Cardiac fibroblast (primary cell): ENCODE measurements at regions not wholly inside any gene's neighbourhood (a gene's known extent, or its start where the extent isn't known, plus 50 kb on each side); places are given as distances from the start of the nearest gene placed in this dataset.
A peak's percentile ranks its signal among the peaks of the same experiment; 100 is the strongest.

Experiments
- DNase-seq, 2 donors: peaks; one replicate each; pipeline versions ENCODE4 v3.0.0 to v3.0.0-alpha.2; 2010; ENCODE audit warnings: low read depth in 2 of 2
- H3K4me3 ChIP-seq, 2 donors: replicated peaks in 1 of 2; 1 replicate in 1 of 2; 2 replicates in 1 of 2; pipeline ENCODE4 v1.5.1; 2011; ENCODE audit warnings: low read depth in 2 of 2, low read length in 2 of 2, mild to moderate bottlenecking in 2 of 2, moderate library complexity in 1 of 2
- CTCF ChIP-seq: IDR thresholded peaks from one replicate; pipeline ENCODE4 v1.5.1; 2011; ENCODE audit warnings: low read depth, mild to moderate bottlenecking, low read length, inconsistent platforms

- DNase-seq, result no peak
- no peak for TF ChIP-seq CTCF
- no peak overlapping the region for H3K4me3 ChIP-seq
Observed at GRCh38 chr5:54927097-54927746, 58.2 kb downstream of the ESM1 start.

GRCh38 chr5:54924487-54924886 is 60.9 kb downstream of the ESM1 start:
- H3K4me3 ChIP-seq, result no peak overlapping the region
- TF ChIP-seq CTCF, result no peak
- no peak for DNase-seq

GRCh38 chr5:54917323-54917722 is 68.1 kb downstream of the ESM1 start:
- no peak for DNase-seq

GRCh38 chr5:54915466-54916027 is 69.8 kb downstream of the ESM1 start:
- TF ChIP-seq CTCF, result no peak
- no peak for DNase-seq
- H3K4me3 ChIP-seq, result no peak overlapping the region

More at GRCh38 chr5:54917323-54917722, 68.1 kb downstream of the ESM1 start:
- no peak overlapping the region for H3K4me3 ChIP-seq
- no peak for TF ChIP-seq CTCF

GRCh38 chr5:54912021-54912420 is 73.4 kb downstream of the ESM1 start:
- no peak for TF ChIP-seq CTCF
- no peak overlapping the region for H3K4me3 ChIP-seq
- DNase-seq, result peak in 1 of 2 donors; percentile 56

- no peak for TF ChIP-seq CTCF
- no peak overlapping the region for H3K4me3 ChIP-seq
- peak; percentile 52 to 86 for DNase-seq
Observed at GRCh38 chr5:54909911-54910870, 75.2 kb downstream of the ESM1 start.
